ENCODE measurements at regions not wholly inside any gene's neighbourhood (a gene's known extent, or its start where the extent isn't known, plus 50 kb on each side); places are given as distances from the start of the nearest gene placed in this dataset.
"Not testable (repeated sequence)": the region's sequence is repeated elsewhere in the genome, so short reads cannot be mapped to it uniquely, and the experiment has no call there.

DNA sequence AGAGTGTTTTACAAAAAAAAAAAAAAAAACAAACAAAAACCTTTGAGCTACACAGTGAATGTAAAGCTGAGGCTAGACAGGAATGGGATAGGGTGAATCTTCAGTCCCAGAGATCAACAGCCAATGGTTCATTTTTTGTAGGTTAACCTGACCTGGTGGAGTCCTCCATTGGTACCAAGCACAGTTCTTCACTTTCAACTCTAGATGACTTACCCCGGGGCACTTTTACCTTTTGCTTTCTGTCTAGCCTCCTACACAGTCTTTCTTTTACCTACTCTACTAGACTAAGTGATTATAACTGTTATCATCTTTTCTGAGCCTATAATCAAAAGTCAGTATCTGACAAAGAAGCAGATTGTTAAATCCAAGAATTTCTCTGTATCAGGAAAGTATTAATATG is 50.9 kb downstream of the ANXA2R start:
- no peak for FAIRE-seq
- no peak for DNase-seq
- Histone ChIP-seq H3K27me3 (ENCODE audit: control insufficient read depth in 3 of 3, insufficient read depth in 3 of 3, low read length in 3 of 3) (peaks cover 0 to 74% (median 3%) of the 10 kb centered on the region in 3 donors), H3K9me3 (ENCODE audit: control insufficient read depth in 2 of 2, insufficient read depth in 1 of 2, low read depth in 1 of 2, low read length in 1 of 2) (peaks cover 0 to 32% of the 10 kb centered on the region in 2 donors), H3K4me3 (ENCODE audit: low read depth in 1 of 3, low read length in 3 of 3) (no peak overlapping the region), H3K36me3 (ENCODE audit: control insufficient read depth in 3 of 3, insufficient read depth in 2 of 3, low read depth in 1 of 3, low read length in 3 of 3) (no peaks in the 10 kb centered on the region), H3K4me1 (ENCODE audit: control insufficient read depth in 3 of 3, insufficient read depth in 2 of 3, low read depth in 1 of 3, low read length in 2 of 3) (peaks cover 0 to 13% (median 0%) of the 10 kb centered on the region in 3 donors), H3K27ac (ENCODE audit: low read depth in 1 of 3, low read length in 2 of 3) (peak overlapping the region in 1 of 3 donors; percentile 27)
- WGBS, 3 donors: 70 to 83% (median 76%) methylated on average over 1 of the region's 1 CpG

- FAIRE-seq (no peak), DNase-seq (no peak)
- H3K9me3 ChIP-seq (ENCODE audit: control insufficient read depth in 2 of 2, insufficient read depth in 1 of 2, low read depth in 1 of 2, low read length in 1 of 2): peaks cover 0 to 28% of the 10 kb centered on the region in 2 donors
- peaks cover 0 to 13% (median 0%) of the 10 kb centered on the region in 3 donors for H3K4me1 ChIP-seq (ENCODE audit: control insufficient read depth in 3 of 3, insufficient read depth in 2 of 3, low read depth in 1 of 3, low read length in 2 of 3)
- WGBS, 3 donors: 85 to 99% (median 93%) methylated on average over 2 of the region's 2 CpGs
- peaks cover 0 to 67% (median under 1%) of the 10 kb centered on the region in 3 donors for H3K27me3 ChIP-seq (ENCODE audit: control insufficient read depth in 3 of 3, insufficient read depth in 3 of 3, low read length in 3 of 3)
- H3K36me3 ChIP-seq (ENCODE audit: control insufficient read depth in 3 of 3, insufficient read depth in 2 of 3, low read depth in 1 of 3, low read length in 3 of 3): no peaks in the 10 kb centered on the region
- no peak overlapping the region for H3K4me3 ChIP-seq (ENCODE audit: low read depth in 1 of 3, low read length in 3 of 3)
- no peak overlapping the region for H3K27ac ChIP-seq (ENCODE audit: low read depth in 1 of 3, low read length in 2 of 3)
Measured at GRCh38 chr5:42988568-42988967, 51.6 kb downstream of the ANXA2R start.

DNA sequence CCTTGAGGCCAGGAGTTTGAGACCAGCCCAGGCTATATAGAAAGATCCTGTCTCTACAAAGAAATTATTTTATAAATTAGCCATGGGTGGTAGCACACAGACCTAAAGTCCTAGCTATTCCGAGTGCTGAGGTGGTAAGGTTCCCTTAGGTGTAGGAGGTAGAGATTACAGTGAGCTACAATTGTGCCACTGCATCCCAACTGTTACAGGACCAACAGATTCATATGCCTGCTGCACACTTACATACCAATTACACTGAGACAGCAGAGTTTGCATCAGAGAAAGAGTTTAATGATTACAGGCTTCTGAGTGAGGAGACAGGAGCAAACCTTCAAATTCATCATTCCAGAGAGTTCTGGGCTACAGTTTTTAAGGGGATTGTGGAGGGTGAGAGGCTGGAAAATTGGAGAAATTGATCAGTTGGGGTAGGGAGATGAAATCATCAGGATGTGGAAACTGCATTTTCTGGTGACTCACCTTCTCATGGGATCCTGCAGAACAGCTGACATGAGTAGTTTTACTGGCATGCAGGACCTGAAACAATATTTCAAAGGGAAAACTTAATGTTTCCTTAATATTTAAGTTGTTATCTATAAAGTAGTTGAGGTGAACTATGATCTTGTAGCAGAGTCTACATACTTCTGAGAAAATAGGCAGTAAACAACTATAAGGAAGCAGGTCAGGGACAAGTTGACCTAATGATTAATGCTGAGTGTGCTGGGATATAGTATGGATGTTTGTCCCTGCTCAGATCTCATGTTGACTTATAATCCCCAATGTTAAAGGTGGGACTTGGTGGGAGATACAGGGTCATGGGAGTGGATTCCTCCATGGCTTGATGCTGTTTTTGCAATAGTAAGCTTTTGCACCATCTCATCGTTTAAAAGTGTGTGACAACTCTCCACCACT is 54.7 kb downstream of the ANXA2R start:
- H3K4me1 ChIP-seq (ENCODE audit: control insufficient read depth in 3 of 3, insufficient read depth in 2 of 3, low read depth in 1 of 3, low read length in 2 of 3): peaks cover 0 to 2% (median 0%) of the 10 kb centered on the region in 3 donors
- peak overlapping the region in 1 of 3 donors; percentile 9 for H3K27ac ChIP-seq (ENCODE audit: low read depth in 1 of 3, low read length in 2 of 3)
- H3K4me3 ChIP-seq (ENCODE audit: low read depth in 1 of 3, low read length in 3 of 3): no peak overlapping the region
- peaks cover 0 to 38% (median 0%) of the 10 kb centered on the region in 3 donors for H3K27me3 ChIP-seq (ENCODE audit: control insufficient read depth in 3 of 3, insufficient read depth in 3 of 3, low read length in 3 of 3)
- peaks cover 0 to 9% of the 10 kb centered on the region in 2 donors for H3K9me3 ChIP-seq (ENCODE audit: control insufficient read depth in 2 of 2, insufficient read depth in 1 of 2, low read depth in 1 of 2, low read length in 1 of 2)
- DNase-seq (no peak), FAIRE-seq (no peak)
- 79 to 89% (median 83%) methylated on average over 2 of the region's 2 CpGs for WGBS, 3 donors
- no peaks in the 10 kb centered on the region for H3K36me3 ChIP-seq (ENCODE audit: control insufficient read depth in 3 of 3, insufficient read depth in 2 of 3, low read depth in 1 of 3, low read length in 3 of 3)

DNA sequence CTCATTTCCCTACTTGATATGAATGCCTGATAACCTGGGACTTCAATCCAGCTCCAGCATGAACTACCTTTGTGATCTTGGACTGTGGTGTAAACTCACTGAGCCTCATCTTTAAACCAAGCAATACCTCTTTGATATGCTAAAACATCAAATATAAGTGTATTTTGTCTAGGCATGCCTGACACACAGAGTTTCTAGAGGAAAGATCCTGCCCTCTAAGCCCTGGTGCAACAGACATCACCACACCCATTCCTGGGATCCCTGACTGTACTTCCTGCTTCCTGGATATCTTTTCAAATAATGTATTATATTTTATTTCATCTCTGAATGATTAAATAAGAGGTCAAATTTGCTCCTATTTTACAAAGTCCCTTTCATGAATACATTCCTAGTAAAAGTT is 55.8 kb downstream of the ANXA2R start:
- no peak for FAIRE-seq

DNA sequence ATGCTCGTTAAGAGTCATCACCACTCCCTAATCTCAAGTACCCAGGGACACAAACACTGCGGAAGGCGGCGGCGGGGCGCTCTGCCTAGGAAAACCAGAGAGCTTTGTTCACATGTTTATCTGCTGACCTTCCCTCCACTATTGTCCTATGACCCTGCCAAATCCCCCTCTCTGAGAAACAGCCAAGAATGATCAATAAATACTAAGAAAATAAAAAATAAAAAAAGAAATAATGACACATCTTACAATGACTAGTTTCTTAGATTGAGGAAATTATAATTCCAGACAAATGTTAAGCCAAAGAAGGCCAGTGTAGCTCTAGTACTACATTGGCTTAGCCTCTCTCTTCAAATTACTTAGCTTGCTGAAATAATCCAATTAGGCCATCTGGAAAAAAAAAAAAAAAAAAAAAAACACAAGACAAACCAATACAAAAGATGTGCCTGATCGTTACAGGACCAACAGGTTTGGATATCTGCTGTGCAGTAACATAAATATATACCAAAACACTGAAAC is 58.0 kb downstream of the ANXA2R start:
- no peak for FAIRE-seq
- H3K36me3 ChIP-seq (ENCODE audit: control insufficient read depth in 3 of 3, insufficient read depth in 2 of 3, low read depth in 1 of 3, low read length in 3 of 3): no peaks in the 10 kb centered on the region
- H3K27me3 ChIP-seq (ENCODE audit: control insufficient read depth in 3 of 3, insufficient read depth in 3 of 3, low read length in 3 of 3): peaks cover 0 to 19% (median 0%) of the 10 kb centered on the region in 3 donors
- no peak overlapping the region for H3K4me3 ChIP-seq (ENCODE audit: low read depth in 1 of 3, low read length in 3 of 3)
- H3K4me1 ChIP-seq (ENCODE audit: control insufficient read depth in 3 of 3, insufficient read depth in 2 of 3, low read depth in 1 of 3, low read length in 2 of 3): peaks cover 0 to 2% (median 0%) of the 10 kb centered on the region in 3 donors
- H3K27ac ChIP-seq (ENCODE audit: low read depth in 1 of 3, low read length in 2 of 3): no peak overlapping the region
- H3K9me3 ChIP-seq (ENCODE audit: control insufficient read depth in 2 of 2, insufficient read depth in 1 of 2, low read depth in 1 of 2, low read length in 1 of 2): peaks cover 0 to 12% of the 10 kb centered on the region in 2 donors
- no peak for DNase-seq
- 28 to 55% (median 29%) methylated on average over 7 of the region's 7 CpGs for WGBS, 3 donors

More for the DNA sequence above, 55.8 kb downstream of the ANXA2R start:
- no peak overlapping the region for H3K27ac ChIP-seq (ENCODE audit: low read depth in 1 of 3, low read length in 2 of 3)
- no peaks in the 10 kb centered on the region for H3K36me3 ChIP-seq (ENCODE audit: control insufficient read depth in 3 of 3, insufficient read depth in 2 of 3, low read depth in 1 of 3, low read length in 3 of 3)
- H3K27me3 ChIP-seq (ENCODE audit: control insufficient read depth in 3 of 3, insufficient read depth in 3 of 3, low read length in 3 of 3): peaks cover 0 to 29% (median 0%) of the 10 kb centered on the region in 3 donors
- no peak for DNase-seq
- H3K9me3 ChIP-seq (ENCODE audit: control insufficient read depth in 2 of 2, insufficient read depth in 1 of 2, low read depth in 1 of 2, low read length in 1 of 2): peaks cover 0 to 11% of the 10 kb centered on the region in 2 donors
- H3K4me1 ChIP-seq (ENCODE audit: control insufficient read depth in 3 of 3, insufficient read depth in 2 of 3, low read depth in 1 of 3, low read length in 2 of 3): peaks cover 0 to 2% (median 0%) of the 10 kb centered on the region in 3 donors
- H3K4me3 ChIP-seq (ENCODE audit: low read depth in 1 of 3, low read length in 3 of 3): no peak overlapping the region

- not testable (repeated sequence) for H3K4me1 ChIP-seq (ENCODE audit: control insufficient read depth in 3 of 3, insufficient read depth in 2 of 3, low read depth in 1 of 3, low read length in 2 of 3); DNase-seq; FAIRE-seq; H3K27ac ChIP-seq (ENCODE audit: low read depth in 1 of 3, low read length in 2 of 3); H3K36me3 ChIP-seq (ENCODE audit: control insufficient read depth in 3 of 3, insufficient read depth in 2 of 3, low read depth in 1 of 3, low read length in 3 of 3); H3K4me3 ChIP-seq (ENCODE audit: low read depth in 1 of 3, low read length in 3 of 3)
- H3K9me3 ChIP-seq (ENCODE audit: control insufficient read depth in 2 of 2, insufficient read depth in 1 of 2, low read depth in 1 of 2, low read length in 1 of 2): peaks cover 0 to 12% of the 10 kb centered on the region in 2 donors
- H3K27me3 ChIP-seq (ENCODE audit: control insufficient read depth in 3 of 3, insufficient read depth in 3 of 3, low read length in 3 of 3): peaks cover 0 to 13% (median 0%) of the 10 kb centered on the region in 3 donors
- WGBS, 3 donors: no CpG with 5 or more reads among the region's 8 CpGs
Measured at GRCh38 chr5:42981417-42982106, 58.6 kb downstream of the ANXA2R start.

GRCh38 chr5:42981015-42981414 is 59.1 kb downstream of the ANXA2R start:
- H3K36me3 ChIP-seq (ENCODE audit: control insufficient read depth in 3 of 3, insufficient read depth in 2 of 3, low read depth in 1 of 3, low read length in 3 of 3); H3K27me3 ChIP-seq (ENCODE audit: control insufficient read depth in 3 of 3, insufficient read depth in 3 of 3, low read length in 3 of 3); FAIRE-seq; H3K4me1 ChIP-seq (ENCODE audit: control insufficient read depth in 3 of 3, insufficient read depth in 2 of 3, low read depth in 1 of 3, low read length in 2 of 3); H3K9me3 ChIP-seq (ENCODE audit: control insufficient read depth in 2 of 2, insufficient read depth in 1 of 2, low read depth in 1 of 2, low read length in 1 of 2); H3K4me3 ChIP-seq (ENCODE audit: low read depth in 1 of 3, low read length in 3 of 3); H3K27ac ChIP-seq (ENCODE audit: low read depth in 1 of 3, low read length in 2 of 3); DNase-seq: not testable (repeated sequence)
- WGBS, 3 donors: no CpG with 5 or more reads among the region's 5 CpGs

DNA sequence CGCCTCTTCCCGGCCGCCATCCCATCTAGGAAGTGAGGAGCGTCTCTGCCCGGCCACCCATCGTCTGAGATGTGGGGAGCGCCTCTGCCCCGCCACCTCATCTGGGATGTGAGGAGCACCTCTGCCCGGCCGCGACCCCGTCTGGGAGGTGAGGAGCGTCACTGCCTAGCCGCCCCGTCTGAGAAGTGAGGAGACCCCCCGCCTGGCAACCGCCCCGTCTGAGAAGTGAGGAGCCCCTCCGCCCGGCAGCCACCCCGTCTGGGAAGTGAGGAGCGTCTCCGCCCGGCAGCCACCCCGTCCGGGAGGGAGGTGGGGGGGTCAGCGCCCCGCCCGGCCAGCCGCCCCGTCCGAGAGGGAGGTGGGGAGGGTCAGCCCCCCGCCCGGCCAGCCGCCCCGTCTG is 59.7 kb downstream of the ANXA2R start:
- DNase-seq; H3K4me3 ChIP-seq (ENCODE audit: low read depth in 1 of 3, low read length in 3 of 3); H3K9me3 ChIP-seq (ENCODE audit: control insufficient read depth in 2 of 2, insufficient read depth in 1 of 2, low read depth in 1 of 2, low read length in 1 of 2); FAIRE-seq; H3K27me3 ChIP-seq (ENCODE audit: control insufficient read depth in 3 of 3, insufficient read depth in 3 of 3, low read length in 3 of 3); H3K36me3 ChIP-seq (ENCODE audit: control insufficient read depth in 3 of 3, insufficient read depth in 2 of 3, low read depth in 1 of 3, low read length in 3 of 3); H3K27ac ChIP-seq (ENCODE audit: low read depth in 1 of 3, low read length in 2 of 3); H3K4me1 ChIP-seq (ENCODE audit: control insufficient read depth in 3 of 3, insufficient read depth in 2 of 3, low read depth in 1 of 3, low read length in 2 of 3): not testable (repeated sequence)
- 93 to 100% (median 95%) methylated on average over 7 to 33 of the region's 36 CpGs for WGBS, 3 donors
